ENCODE measurements at regions not wholly inside any gene's neighbourhood (a gene's known extent, or its start where the extent isn't known, plus 50 kb on each side); places are given as distances from the start of the nearest gene placed in this dataset.
A peak's percentile ranks its signal among the peaks of the same experiment; 100 is the strongest.
"Not testable (repeated sequence)": the region's sequence is repeated elsewhere in the genome, so short reads cannot be mapped to it uniquely, and the experiment has no call there.

DNA sequence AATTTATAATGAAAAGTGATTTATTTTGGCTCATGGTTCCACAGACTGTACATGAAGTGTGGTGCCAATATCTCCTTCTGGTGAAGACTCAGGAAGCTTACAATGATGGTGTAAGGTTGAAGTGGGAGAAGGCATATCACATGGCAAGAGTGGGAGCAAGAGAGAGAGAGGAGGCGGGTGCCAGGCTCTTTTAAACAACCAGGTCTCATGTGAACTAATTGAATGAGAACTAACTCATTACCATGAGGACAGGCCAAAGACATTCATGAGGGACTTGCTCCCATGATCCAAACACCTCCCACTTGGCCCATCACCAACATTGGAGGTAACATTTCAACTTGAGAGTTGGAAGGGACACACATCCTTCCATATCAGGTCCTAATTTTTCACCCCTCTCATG is 155.2 kb downstream of the SLC38A4 start:
- DNase-seq (ENCODE audit: low spot score), result no peak

DNA sequence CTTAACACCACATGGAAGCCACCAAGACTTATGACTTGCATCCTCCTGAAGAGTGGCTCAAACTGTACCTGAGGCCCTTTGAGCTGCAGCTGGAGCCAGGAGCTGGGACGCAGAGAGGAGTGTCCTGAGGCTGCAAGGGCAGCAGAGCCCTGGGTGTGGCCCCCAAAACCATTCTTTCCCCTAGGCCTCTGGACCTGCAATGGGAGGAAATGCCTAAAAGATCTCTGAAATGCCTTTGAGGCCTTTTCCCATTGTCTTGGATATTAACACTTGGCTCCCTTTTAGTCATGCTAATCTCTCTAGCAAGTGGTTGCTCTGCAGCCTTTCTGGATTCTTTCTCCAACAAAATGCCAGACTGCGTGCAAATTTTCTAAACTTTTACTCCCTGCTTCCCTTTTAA is 156.1 kb downstream of the SLC38A4 start:
- DNase-seq (ENCODE audit: low spot score), result no peak

DNA sequence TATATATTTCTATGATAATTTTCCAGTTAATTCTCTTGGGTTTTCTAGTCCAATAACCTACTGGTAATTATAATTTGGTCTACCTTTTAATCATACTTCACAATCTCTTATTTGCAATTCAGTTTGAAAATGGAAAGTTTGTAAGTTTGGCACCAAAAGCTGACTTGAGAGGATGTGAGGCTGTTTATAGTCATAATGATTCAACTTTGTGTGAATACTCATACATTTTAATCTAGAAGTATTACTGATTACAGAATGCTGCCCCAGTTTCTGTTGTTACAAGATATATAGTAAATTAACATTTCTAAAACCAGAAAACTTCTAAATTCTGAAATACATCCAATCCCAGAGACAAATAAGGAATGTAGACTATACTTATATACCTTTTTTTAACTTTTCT is 158.2 kb downstream of the SLC38A4 start:
- no peak for DNase-seq (ENCODE audit: low spot score)

DNA sequence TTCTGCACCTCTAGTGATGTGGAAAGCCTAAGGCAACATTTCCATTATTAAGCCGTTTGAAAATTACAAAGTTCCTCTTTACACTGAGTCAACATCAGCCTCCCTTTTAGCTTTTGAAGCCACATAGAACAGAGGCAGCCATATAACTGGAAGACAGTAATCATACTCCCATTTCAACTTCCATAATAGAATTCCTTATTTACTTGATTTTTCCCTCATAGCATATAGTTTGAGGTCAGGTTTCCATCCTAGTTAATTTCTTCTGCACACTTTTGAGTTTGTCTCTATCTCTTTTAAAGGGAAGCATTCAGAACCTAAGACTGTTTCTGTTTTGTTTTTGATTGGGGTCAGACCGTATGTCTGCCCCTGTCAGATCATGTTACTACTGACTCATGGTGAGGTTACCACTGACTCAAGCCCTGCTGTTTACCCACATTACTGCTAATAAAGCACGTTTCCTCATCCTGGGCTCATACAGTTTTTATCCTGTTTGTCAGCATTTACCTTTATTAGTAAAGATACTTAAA is 161.0 kb downstream of the SLC38A4 start:
- peak; percentile 91 for DNase-seq (ENCODE audit: low spot score)

DNA sequence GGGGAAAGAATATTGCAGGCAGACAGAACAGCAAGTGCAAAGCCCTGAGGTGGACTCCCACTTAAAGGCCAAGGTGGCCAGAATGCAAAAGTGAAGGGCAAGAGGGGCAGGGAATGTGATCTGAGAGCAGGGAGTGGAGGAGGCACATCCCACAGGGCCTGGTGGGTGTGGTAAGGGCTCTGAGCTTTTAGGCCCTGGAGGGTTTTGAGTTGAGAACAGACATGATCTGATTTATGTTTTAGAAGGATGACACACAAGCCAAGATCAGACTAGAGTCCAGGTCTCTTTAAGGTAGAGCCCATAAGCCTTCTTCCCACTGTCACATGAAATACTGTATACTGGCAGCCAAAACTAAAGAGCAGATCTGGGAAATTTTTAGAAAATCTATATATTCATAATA is 162.5 kb downstream of the SLC38A4 start:
- no peak for DNase-seq (ENCODE audit: low spot score)

DNA sequence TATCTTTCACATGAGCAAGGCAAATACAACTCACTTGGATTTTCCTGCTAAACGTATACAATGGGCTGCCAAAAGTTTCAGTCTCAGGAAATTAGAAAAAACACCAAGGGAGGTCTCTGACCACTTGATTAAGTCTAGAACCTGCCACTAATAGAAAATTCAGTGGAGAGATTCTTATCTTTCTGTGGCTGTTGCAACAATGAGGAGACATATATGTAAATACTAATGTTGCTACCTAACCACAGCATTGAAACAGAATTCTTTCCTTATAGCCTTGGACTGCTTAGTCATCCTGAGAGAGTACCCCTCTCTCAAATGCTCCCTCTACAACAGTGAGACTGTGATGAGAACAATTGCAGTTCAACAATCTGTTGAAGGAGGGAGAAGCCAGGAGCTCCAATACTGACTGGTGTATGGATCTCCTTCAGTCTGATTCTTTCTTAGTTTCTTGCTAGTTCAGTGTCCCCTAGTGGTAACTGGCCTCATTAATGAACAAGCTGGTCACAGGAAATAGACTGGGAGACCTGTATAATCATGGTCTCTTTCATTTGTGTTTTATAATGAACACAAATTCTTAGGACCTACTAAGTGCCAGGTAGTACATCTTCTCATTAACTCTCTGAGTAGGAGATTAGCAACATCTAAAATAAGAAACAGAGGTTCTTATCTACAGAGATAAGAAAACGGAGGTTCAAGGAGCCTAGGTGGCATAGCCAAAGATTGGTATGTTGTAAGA is 164.5 kb downstream of the SLC38A4 start:
- peak; percentile 94 for DNase-seq (ENCODE audit: low spot score)

DNA sequence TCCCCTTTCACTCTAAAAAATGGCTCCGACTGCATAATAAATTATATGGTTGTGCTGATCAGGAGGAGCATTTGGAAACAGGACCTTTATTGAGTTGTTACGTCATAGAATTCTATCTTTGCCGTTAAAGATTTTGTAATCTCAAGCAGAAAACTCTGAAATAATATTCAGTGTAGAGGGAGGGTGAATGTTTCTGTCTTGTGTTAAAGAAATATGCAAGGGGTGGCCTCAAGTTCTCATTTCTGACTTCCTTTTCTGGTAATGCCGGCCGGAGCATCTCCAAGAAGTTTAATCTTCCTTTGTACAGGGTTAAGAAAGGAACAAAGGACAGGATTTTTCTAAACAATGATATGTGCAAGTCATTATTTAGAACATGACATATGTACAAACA is 165.1 kb downstream of the SLC38A4 start:
- no peak for DNase-seq (ENCODE audit: low spot score)

DNA sequence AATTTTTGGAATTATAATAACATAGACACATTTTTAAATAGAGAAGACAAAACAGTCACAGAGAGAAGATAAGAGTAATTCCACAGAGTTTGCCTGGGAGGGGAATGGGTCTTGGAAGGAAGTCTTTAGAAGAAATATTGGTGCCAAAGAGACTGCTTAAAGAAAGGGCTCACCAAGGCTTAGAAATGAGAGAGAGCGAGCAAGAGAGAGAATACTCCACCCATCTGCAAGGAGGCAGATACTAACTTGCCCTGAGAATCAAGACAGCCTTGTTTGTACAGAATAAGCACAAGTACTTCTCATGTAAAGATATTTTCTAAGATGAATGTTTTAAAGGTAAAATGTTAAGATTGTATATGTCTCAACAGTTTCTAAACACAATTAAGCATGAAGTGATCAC is 165.5 kb downstream of the SLC38A4 start:
- no peak for DNase-seq (ENCODE audit: low spot score)

DNA sequence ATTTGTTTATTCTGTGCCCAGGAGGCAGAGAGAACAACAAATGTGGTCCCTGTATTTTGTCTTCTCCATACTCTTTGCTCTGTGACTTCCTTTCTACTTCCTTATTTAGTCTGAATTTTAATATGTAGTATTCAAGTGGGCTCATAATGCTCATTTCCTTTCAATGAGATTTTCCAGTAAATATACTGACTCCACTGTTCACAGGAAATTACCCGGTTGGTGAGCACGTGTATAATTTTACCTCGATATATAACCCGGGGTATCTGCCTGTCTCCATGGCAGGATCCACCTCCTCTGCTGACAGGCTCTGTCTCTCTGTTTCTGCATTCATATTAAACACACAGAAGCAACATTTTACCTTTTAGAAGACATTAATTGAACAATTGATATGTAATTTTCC is 166.0 kb downstream of the SLC38A4 start:
- no peak for DNase-seq (ENCODE audit: low spot score)

DNA sequence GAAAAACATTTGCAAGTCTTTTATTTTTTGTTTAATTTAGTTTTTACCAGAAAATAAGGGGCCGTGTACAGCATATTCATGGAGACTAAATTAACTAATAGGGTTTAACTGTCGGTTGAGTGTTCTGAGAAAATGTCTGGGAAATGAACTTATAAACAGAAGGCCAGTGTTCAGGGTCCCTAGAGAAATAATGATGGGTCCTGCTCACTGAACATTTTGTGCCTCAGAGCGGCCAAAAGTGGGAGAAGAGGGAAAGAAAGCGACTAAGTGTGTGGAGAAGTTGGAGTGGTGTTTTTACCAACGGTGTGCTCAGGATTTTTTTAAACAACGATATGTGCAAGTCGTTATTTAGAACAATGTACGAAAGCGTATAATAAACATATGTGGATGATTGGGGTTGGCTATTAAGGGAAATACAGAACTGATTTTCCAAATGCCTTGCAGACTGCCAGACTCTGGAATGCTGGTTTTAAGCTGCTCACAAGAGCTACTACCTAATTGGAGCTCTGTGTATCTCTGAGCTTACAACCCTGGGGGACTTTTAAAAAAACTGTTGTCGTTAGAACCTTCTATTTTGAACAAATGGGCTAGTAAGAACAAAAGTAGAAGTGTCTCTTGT is 166.7 kb downstream of the SLC38A4 start:
- no peak for DNase-seq (ENCODE audit: low spot score)

DNA sequence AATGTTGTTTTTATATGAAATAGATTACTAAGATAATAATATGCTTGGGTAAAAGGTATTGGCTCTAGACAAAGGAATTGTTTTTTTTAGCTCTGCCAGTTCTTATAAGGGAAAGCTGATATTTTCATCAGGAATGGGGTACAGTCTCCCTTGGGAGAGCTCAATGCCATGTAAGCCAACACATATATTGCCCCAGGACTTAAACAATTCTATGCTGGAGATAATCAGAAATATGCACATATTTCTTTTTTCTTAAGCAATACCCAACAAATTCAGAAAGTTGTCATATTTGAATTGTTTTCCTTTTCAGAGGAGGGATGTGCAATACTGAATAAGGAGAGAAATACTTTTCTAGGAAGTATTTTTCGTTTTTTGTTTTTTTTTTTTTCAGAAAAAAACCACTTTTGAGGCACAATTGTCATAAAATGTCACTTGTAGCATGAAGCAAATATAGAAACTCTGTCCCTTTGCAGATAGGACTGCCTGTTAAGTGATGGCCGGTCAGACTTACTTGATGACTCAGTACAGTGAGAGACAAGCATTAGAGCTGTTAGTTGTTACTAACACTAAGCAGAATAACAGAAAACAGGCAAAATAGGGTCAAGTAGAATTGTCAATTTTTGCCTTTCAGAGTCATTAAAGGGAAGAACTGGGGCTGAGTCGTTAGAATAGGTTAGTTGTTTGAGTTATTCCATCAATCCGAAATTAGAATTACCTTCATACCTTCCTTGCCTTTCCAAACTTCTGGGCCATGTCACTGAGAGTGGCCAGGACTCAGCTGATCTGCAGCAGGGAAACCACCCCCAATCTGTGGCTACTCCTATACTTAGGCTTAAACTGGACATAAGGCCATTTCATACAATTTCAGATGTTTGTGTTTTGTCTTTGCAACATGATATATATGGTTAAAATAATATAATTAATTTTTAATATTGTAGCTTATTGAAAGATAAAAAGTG is 168.1 kb downstream of the SLC38A4 start:
- no peak for DNase-seq (ENCODE audit: low spot score)

DNA sequence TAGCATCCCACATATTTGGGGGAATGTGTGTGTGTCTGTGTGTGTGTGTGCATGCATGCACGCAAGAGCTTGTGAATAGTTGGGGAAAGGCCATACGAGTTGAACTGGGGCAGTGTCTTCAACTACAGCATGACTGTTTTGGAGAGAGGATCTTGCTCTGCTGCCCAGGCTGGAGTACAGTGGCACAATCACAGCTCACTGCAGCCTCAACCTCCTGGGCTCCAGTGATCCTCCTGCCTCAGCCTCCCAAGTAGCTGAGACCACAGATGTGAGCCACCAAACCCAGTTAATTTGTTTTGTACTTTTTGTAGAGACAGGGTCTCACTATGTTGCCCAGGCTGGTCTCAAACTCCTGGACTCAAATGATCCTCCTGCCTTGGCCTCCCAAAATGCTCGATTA is 169.8 kb downstream of the SLC38A4 start:
- DNase-seq (ENCODE audit: low spot score), result not testable (repeated sequence)

DNA sequence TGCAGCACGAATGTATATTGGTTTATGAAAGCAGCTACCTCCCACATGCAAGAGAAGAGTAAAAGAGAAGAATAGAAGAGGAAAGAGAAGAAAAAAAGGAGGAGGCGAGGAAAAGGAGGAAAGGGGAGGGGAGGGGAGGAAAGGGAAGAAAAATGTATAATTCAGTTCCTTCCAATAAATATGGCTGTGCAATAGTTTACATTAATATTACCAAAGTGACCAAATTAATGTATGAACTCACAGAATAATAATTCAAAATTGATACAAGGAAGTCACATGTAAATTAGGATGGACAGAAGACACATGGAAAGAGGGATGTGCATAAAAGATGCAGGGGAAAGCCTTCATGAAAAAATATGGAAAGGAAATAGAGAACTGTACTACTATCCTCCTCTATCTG is 172.5 kb downstream of the SLC38A4 start:
- DNase-seq (ENCODE audit: low spot score), result no peak

DNA sequence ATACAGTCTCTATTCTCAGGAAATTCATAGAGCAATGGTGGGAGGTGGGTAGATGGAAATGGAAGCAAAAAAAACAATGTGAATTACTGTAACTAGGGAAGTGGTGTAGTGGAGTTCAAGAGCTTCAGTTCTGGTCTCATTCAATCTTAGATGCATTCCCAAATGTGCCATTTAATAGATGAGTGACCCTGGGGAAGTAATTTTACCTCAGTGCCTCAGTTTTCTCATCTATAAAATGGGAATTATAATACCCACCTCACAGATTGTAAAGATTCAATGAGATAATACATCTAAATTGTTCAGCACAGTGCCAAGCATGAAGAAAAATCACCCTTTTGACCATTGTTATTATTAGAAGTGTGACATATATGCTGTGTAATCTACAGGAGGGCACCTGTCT is 173.1 kb downstream of the SLC38A4 start:
- DNase-seq (ENCODE audit: low spot score), result no peak

DNA sequence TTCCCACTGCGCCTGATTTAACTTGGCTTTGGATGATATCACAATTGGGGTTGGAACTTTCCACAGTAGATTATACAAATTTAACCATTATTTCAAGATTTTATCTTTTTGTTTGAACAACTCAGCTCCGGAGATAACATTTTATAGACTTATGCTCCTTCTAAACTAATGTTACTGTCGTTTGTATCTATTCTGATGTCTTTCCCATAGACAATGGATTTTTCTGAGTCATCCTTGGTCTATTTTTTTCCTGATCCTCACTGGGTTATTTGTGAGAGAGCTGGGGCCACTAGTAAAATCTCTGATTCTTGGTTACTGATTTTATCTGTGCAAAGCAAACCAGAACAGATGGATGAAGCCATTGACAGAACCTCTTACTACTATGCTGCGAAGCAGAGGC is 175.1 kb downstream of the SLC38A4 start:
- DNase-seq (ENCODE audit: low spot score), result no peak

DNA sequence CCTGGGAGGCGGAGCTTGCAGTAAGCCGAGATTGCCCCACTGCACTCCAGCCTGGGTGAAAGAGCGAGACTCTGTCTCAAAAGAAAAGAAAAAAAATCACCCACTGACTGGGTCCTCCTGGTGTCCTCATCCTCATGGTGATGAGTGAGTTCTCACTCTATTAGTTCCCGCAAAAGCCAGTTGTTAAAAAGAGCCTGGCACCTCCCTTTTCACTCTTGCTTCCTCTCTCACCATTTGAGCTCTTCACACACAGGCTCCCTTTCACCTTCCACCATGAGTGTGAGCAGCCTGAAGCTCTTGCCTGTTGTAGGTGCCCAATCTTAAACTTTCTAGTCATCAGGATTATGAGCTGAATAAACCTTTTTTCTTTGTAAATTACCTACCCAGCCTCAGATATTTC is 176.4 kb downstream of the SLC38A4 start:
- no peak for DNase-seq (ENCODE audit: low spot score)

DNA sequence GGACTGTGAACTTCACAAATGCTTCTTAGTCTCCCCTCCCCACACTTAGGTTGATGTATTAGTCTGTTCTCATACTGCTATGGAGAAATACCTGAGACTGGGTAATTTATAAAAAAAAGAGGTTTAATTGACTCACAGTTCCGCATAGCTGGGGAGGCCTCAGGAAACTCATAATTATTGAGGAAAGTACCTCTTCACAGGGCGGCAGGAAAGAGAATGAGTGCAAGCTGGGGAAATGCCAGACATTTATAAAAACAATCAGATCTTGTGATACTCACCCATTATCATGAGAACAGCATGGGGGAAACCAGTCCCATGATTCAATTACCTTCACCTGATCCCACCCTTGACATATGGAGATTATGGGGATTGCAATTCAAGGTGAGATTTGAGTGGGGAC is 178.8 kb downstream of the SLC38A4 start:
- DNase-seq (ENCODE audit: low spot score), result no peak

DNA sequence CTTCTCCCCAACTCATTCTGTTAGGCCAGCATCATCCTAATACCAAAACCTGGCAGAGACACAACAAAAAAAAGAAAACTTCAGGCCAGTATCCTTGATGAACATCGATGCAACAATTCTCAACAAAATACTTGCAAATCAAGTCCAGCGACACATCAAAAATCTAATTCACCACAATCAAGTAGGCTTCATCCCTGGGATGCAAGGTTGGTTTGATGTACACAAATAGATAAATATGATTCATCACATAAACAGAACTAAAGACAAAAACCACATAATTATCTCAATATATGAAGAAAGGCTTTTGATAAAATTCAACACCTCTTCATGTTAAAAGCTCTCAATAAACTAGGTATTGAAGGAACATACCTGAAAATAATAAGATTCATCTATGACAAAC is 184.1 kb downstream of the SLC38A4 start:
- DNase-seq (ENCODE audit: low spot score), result not testable (repeated sequence)

DNA sequence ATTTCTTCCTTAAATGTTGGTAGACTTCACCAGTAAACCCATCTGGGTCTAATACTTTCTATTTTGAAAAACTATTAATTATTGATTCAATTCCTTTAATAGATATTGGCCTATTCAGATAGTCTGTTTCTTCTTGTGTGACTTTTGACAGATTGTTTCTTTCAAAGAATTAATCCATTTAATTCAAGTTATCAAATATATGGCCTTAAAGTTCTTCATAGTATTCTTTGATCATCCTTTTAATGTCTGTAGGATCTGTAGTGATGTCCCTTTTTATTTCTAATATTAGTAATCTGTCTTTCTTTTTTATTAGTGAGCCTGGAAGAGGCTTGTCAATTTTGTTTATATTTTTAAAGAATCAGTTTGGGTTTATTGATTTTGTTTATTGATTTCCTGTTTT is 190.0 kb downstream of the SLC38A4 start:
- DNase-seq (ENCODE audit: low spot score), result no peak

DNA sequence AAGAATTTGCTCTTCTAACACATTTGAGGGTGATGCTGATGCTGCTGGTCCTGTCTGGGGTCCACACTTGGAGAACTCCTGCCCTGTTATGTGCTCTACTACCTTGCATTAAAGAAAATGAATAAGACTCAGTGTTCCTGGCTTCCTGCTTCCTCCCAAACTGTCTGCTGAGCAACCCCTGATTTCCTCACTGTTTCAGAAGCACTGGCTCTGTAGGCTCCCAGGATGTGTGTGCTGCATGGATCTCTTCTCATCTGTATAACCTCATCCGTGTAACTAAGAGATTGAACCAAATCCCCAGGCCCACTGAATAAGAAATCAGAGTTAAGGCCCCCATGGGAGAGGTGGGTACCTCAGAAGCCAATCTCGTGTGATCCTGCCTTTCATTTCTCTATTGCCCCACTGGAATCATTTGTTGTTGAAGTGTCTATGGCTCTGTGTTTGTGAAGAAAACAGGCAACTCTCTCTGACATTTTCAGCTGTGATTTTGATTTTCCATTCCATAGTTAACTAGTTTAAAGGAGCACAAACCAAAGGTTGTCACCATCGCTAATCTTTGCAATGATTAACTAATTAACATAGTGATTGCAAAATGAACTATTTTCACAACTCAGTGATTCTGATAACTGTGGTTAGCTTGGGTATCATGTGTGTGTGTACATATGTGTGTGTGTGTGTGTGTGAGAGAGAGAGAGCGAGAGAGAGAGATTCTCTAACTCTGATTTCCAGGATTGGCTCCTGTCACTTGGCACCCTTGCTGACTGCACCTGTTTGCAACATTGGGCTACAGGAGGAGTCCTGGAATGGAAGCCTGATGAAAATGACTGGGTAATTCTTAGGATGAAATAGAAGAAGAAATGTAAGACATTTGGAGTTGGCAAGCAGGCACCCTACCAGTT is 196.2 kb downstream of the SLC38A4 start:
- no peak for DNase-seq (ENCODE audit: low spot score)

DNA sequence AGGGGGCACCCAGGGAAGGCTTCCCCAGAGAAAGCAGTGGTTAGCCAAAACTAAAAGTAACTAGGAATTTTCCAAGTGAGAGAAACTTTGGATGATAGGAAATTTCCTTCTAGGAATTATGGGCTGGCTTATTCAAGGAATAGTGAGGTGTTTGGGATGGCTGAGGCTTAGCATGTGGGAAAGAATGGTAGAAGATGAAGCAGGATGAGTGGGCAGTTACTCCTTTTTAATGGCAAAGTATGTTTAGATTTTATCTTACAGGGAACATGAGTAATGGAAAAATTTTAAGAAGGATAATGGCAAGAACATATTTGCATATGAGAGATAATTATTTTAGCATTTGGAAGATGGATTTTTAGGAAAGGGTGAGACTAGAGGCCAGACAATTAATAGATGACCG is 197.6 kb downstream of the SLC38A4 start:
- DNase-seq (ENCODE audit: low spot score), result no peak

All from H4 (cell line).